Nephron progenitor cell (in vitro differentiated cells): ENCODE measurements at regions not wholly inside any gene's neighbourhood (a gene's known extent, or its start where the extent isn't known, plus 50 kb on each side); places are given as distances from the start of the nearest gene placed in this dataset.

Experiments used
- DNase-seq: peaks from one replicate; pipeline ENCODE4 v3.0.0; 2021
- H3K27ac Mint-ChIP-seq: 2 replicates; pipeline ENCODE4 v1.8.0; 2021; ENCODE audit warnings: mild to moderate bottlenecking, moderate library complexity, mixed read lengths
- H3K27me3 Mint-ChIP-seq: 2 replicates; pipeline ENCODE4 v1.8.0; 2021; ENCODE audit warnings: mild to moderate bottlenecking, low read depth, mixed read lengths; ENCODE audit not compliant: poor library complexity
- H3K36me3 Mint-ChIP-seq: 2 replicates; pipeline ENCODE4 v1.8.0; 2021; ENCODE audit warnings: low read depth, mixed read lengths
- H3K4me1 Mint-ChIP-seq: 2 replicates; pipeline ENCODE4 v1.8.0; 2021; ENCODE audit warnings: mixed read lengths
- H3K4me3 Mint-ChIP-seq: 2 replicates; pipeline ENCODE4 v1.8.0; 2021; ENCODE audit warnings: mild to moderate bottlenecking, moderate library complexity, mixed read lengths
- H3K9me3 Mint-ChIP-seq: 2 replicates; pipeline ENCODE4 v1.8.0; 2021; ENCODE audit warnings: mild to moderate bottlenecking, moderate library complexity, mixed read lengths
- TF ChIP-seq, protein P1 (sequence below): fragments of 200-600 bp; sonication (generic); IDR thresholded peaks from 2 replicates; pipeline ENCODE4 v1.5.0; 2021; ENCODE audit warnings: antibody characterized with exemption

DNA sequence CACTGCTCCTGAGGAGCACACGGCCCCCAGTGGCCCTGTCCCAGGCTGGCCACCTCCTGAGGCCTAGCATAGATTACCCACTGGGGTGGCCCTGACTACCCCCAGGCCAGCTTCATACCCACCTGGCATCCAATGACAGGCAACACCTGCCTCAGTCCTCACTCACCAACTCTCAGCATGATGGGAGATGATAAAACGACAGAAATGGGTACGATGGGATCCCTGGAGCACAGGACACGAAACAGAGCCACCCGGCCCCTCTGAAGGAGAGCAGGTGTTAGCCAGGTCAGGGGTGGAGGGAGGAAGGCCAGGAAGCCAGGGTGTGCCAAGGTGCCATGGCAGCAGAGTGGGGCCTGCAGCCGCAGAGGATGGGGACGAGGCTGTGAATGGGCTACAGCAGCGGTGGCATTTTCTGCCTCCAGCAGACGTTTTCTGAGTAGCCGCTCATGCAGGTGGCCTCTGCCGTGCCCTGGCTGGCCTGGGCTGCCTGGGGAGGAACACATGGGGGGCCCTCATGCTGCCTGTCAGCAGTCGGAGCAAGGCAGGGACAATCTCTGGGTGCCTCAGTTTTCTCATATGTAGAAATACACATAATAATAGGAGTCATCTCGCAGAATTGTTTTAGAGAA is 50.2 kb upstream of the FGF3 start:
- DNase-seq, result no peak
- no peak overlapping the region for H3K4me3 Mint-ChIP-seq
- TF ChIP-seq, protein P1, sequence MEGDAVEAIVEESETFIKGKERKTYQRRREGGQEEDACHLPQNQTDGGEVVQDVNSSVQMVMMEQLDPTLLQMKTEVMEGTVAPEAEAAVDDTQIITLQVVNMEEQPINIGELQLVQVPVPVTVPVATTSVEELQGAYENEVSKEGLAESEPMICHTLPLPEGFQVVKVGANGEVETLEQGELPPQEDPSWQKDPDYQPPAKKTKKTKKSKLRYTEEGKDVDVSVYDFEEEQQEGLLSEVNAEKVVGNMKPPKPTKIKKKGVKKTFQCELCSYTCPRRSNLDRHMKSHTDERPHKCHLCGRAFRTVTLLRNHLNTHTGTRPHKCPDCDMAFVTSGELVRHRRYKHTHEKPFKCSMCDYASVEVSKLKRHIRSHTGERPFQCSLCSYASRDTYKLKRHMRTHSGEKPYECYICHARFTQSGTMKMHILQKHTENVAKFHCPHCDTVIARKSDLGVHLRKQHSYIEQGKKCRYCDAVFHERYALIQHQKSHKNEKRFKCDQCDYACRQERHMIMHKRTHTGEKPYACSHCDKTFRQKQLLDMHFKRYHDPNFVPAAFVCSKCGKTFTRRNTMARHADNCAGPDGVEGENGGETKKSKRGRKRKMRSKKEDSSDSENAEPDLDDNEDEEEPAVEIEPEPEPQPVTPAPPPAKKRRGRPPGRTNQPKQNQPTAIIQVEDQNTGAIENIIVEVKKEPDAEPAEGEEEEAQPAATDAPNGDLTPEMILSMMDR, result no peak
- peaks cover 69% of the 10 kb centered on the region for H3K4me1 Mint-ChIP-seq
- H3K9me3 Mint-ChIP-seq, result no peaks in the 10 kb centered on the region
- H3K27me3 Mint-ChIP-seq, result peaks cover 9% of the 10 kb centered on the region
- no peaks in the 10 kb centered on the region for H3K36me3 Mint-ChIP-seq
- H3K27ac Mint-ChIP-seq, result peak overlapping the region; percentile 94

DNA sequence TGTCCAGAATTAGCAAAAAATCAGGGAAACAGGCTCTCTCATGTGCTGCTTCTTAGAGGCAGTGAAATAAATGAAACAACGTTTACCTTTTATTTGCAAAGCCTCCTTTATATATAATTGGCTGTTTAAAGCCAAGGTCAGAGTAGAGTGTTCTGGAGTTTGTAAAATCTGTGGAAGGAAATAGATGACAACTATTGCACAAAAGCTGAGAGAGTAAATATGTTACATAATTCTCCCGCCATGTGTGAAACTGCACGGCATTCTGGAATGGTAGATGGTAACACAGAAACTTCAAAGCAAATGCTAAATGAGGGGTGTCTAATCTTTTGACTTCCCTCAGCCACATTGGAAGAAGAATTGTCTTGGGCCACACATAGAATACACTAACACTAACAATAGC is 51.5 kb upstream of the FGF3 start:
- H3K9me3 Mint-ChIP-seq, result no peaks in the 10 kb centered on the region

GRCh38 chr11:69873166-69874077 is 54.2 kb upstream of the FGF3 start:
- DNase-seq, result no peak
- Mint-ChIP-seq H3K9me3 (peaks cover 6% of the 10 kb centered on the region), H3K4me3 (no peak overlapping the region), H3K27me3 (peaks cover 5% of the 10 kb centered on the region), H3K4me1 (peaks cover 54% of the 10 kb centered on the region), H3K36me3 (no peaks in the 10 kb centered on the region), H3K27ac (no peak overlapping the region)
- TF ChIP-seq, protein P1, result no peak

More for the DNA sequence above, 51.5 kb upstream of the FGF3 start:
- DNase-seq, result no peak
- H3K4me1 Mint-ChIP-seq, result peaks cover 69% of the 10 kb centered on the region
- no peaks in the 10 kb centered on the region for H3K36me3 Mint-ChIP-seq
- H3K27me3 Mint-ChIP-seq, result peaks cover 7% of the 10 kb centered on the region
- no peak overlapping the region for H3K27ac Mint-ChIP-seq
- no peak overlapping the region for H3K4me3 Mint-ChIP-seq
- TF ChIP-seq, protein P1, result no peak

DNA sequence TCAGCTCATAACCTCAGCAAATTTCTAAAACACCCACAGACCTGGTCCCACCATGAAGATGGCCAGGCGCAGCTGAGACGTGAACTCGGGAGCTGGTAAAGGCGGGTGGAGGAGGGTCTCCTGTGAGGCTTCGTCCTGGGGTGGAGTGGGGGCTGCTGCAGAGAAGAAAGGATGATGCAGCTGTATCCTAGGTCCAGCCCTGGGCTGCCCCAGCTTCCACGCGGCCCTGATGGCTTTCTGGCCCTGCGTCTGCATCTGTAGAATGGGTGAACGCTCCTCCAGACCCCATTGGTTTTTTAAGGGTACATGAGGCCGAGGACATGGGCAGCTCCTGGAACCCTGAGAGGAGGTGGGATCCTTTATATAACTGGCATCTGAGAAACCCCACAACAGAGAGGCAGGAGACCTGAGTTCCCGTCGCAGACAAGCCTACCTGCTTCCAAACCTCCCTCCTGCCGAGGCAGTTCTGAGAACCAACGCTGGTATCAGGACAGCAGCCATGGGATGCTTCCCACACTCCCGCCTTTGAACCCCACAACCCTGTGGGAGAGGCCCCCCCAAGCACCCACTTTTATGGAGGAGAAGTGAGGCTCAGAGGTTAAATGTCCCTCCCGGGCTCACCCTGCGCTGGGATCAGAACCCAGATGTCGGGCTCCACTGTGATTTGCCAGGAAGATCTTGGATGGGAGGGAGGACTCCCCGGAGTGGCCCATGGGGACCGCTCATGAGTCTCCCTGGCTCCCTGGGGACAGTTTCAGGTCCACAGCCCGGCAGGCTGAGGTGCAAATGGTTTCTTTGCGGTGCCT is 55.2 kb upstream of the FGF3 start:
- Mint-ChIP-seq H3K4me1 (peaks cover 50% of the 10 kb centered on the region), H3K9me3 (peaks cover 6% of the 10 kb centered on the region), H3K27ac (no peak overlapping the region), H3K4me3 (no peak overlapping the region), H3K36me3 (no peaks in the 10 kb centered on the region), H3K27me3 (peaks cover 5% of the 10 kb centered on the region)
- TF ChIP-seq, protein P1, result no peak
- no peak for DNase-seq

GRCh38 chr11:69874984-69875624 is 55.9 kb upstream of the FGF3 start:
- Mint-ChIP-seq H3K36me3 (no peaks in the 10 kb centered on the region), H3K27me3 (peaks cover 5% of the 10 kb centered on the region), H3K27ac (no peak overlapping the region), H3K4me3 (no peak overlapping the region), H3K4me1 (peaks cover 43% of the 10 kb centered on the region), H3K9me3 (peaks cover 6% of the 10 kb centered on the region)
- TF ChIP-seq, protein P1, result no peak
- no peak for DNase-seq
